ENCODE measurements at regions not wholly inside any gene's neighbourhood (a gene's known extent, or its start where the extent isn't known, plus 50 kb on each side); places are given as distances from the start of the nearest gene placed in this dataset.

DNA sequence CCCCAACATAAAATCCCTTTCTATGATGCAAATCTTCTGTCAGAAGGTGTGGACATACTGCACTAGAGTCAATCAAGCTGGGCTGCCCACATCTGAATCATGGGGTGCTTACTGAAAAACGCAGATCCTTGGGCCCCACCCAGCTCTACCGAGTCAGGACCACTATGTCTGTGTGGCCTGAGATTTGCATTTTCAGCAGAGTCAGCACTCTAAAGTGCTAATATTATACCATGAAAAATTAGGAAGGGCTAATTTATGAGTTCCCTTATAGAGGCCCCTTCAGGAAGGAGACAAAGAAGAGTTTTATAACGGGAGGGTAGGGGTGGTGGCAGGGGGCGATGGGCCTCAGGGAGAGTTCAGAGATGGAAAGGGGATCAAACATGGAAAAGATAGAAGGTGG, 163.3 kb upstream of the NABP1 start:
- no peak overlapping the region for H3K27ac Mint-ChIP-seq (ENCODE audit: unreplicated experiment)
- H3K27me3 Mint-ChIP-seq (ENCODE audit: unreplicated experiment): peaks cover 2% of the 10 kb centered on the region
- H3K4me3 Mint-ChIP-seq (ENCODE audit: unreplicated experiment): no peak overlapping the region
- H3K9me3 Mint-ChIP-seq (ENCODE audit: unreplicated experiment): peaks cover 4% of the 10 kb centered on the region
- peaks cover 19% of the 10 kb centered on the region for H3K4me1 Mint-ChIP-seq (ENCODE audit: low read depth, unreplicated experiment)
- no peak for DNase-seq
- H3K36me3 Mint-ChIP-seq (ENCODE audit: unreplicated experiment): no peaks in the 10 kb centered on the region
- TF ChIP-seq, protein P1, sequence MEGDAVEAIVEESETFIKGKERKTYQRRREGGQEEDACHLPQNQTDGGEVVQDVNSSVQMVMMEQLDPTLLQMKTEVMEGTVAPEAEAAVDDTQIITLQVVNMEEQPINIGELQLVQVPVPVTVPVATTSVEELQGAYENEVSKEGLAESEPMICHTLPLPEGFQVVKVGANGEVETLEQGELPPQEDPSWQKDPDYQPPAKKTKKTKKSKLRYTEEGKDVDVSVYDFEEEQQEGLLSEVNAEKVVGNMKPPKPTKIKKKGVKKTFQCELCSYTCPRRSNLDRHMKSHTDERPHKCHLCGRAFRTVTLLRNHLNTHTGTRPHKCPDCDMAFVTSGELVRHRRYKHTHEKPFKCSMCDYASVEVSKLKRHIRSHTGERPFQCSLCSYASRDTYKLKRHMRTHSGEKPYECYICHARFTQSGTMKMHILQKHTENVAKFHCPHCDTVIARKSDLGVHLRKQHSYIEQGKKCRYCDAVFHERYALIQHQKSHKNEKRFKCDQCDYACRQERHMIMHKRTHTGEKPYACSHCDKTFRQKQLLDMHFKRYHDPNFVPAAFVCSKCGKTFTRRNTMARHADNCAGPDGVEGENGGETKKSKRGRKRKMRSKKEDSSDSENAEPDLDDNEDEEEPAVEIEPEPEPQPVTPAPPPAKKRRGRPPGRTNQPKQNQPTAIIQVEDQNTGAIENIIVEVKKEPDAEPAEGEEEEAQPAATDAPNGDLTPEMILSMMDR (IDR thresholded peaks at IDR 0.05; ENCODE audit: partially characterized antibody, unreplicated experiment): no peak

DNA sequence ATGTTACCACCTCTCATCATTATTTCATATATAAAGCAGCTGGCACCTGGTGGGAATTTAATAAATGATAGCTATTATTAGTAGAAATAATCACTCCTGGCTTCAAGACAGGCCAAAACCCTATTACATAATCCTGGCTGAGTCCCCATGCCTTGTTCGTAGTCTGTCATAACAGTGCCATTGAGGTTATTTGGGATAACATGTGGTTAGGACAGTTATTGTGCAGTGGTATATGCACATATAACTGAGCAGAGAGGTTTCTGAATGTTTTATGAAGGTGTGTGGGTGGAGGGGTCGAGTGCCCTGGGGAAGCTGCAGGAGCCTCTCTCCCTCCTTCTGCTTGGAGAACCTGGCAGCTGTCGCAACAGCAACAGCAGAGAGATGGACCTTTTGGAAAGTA, 162.4 kb upstream of the NABP1 start:
- TF ChIP-seq, protein P1 (IDR thresholded peaks at IDR 0.05; ENCODE audit: partially characterized antibody, unreplicated experiment): no peak
- H3K4me1 Mint-ChIP-seq (ENCODE audit: low read depth, unreplicated experiment): peaks cover 19% of the 10 kb centered on the region
- peak overlapping the region; percentile 74 for H3K27ac Mint-ChIP-seq (ENCODE audit: unreplicated experiment)
- no peaks in the 10 kb centered on the region for H3K36me3 Mint-ChIP-seq (ENCODE audit: unreplicated experiment)
- H3K27me3 Mint-ChIP-seq (ENCODE audit: unreplicated experiment): peaks cover 2% of the 10 kb centered on the region
- no peak overlapping the region for H3K4me3 Mint-ChIP-seq (ENCODE audit: unreplicated experiment)
- peaks cover 4% of the 10 kb centered on the region for H3K9me3 Mint-ChIP-seq (ENCODE audit: unreplicated experiment)
- DNase-seq: no peak

DNA sequence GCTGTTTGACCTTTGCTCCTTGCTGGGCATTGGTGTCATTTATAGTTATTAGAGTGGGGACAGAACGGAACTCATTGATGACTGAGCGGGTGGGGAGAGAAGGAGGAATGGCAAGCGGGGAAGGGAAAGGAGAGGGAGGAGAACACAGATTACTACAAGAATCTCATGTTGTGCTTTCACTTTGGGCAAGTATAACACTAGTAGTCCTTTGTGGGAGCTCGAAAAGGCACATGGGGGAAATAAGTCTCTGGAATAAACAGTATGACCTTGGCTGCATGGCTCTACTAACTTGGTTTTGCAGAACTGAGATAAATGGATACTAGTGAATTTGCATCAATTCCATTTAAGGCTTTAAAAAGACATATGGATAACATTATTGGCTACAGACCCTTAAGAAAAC, 161.7 kb upstream of the NABP1 start:
- DNase-seq: no peak
- H3K9me3 Mint-ChIP-seq (ENCODE audit: unreplicated experiment): peaks cover 4% of the 10 kb centered on the region
- H3K4me1 Mint-ChIP-seq (ENCODE audit: low read depth, unreplicated experiment): peaks cover 19% of the 10 kb centered on the region
- no peak overlapping the region for H3K4me3 Mint-ChIP-seq (ENCODE audit: unreplicated experiment)
- H3K27me3 Mint-ChIP-seq (ENCODE audit: unreplicated experiment): peaks cover 2% of the 10 kb centered on the region
- H3K36me3 Mint-ChIP-seq (ENCODE audit: unreplicated experiment): no peaks in the 10 kb centered on the region
- TF ChIP-seq, protein P1 (IDR thresholded peaks at IDR 0.05; ENCODE audit: partially characterized antibody, unreplicated experiment): no peak
- H3K27ac Mint-ChIP-seq (ENCODE audit: unreplicated experiment): no peak overlapping the region

DNA sequence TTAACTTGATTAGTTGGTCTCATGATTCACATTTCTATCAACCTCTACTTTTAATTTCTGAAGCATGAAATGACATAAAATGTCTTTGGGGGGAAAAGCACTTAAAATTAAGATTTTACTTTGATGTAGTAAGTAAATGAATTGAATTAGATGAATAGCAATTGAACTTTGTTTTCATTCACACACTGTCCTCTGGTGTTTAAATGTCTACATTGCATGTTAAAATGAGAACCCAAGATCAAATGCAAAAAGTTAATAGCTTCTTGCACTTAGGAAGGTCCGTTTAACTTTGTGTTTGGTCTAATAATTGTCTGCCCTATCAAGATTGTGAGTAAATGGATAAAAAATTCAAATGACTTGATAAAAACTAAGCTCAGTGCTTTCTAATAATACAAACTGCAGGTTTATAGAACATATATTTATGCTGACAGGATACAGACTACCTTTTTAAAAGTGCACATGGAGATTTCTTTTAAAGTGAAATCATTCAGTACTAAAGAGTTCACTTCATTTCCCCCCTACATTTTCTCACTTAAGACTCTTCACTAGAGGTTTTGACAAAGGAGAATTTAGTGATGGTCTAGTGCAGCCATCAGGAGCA, 156.2 kb upstream of the NABP1 start:
- Mint-ChIP-seq H3K9me3 (ENCODE audit: unreplicated experiment) (no peaks in the 10 kb centered on the region), H3K27ac (ENCODE audit: unreplicated experiment) (no peak overlapping the region), H3K4me3 (ENCODE audit: unreplicated experiment) (no peak overlapping the region), H3K27me3 (ENCODE audit: unreplicated experiment) (no peaks in the 10 kb centered on the region), H3K36me3 (ENCODE audit: unreplicated experiment) (no peaks in the 10 kb centered on the region), H3K4me1 (ENCODE audit: low read depth, unreplicated experiment) (peaks cover 2% of the 10 kb centered on the region)
- TF ChIP-seq, protein P1 (IDR thresholded peaks at IDR 0.05; ENCODE audit: partially characterized antibody, unreplicated experiment): peak; percentile 64
- DNase-seq: no peak

DNA sequence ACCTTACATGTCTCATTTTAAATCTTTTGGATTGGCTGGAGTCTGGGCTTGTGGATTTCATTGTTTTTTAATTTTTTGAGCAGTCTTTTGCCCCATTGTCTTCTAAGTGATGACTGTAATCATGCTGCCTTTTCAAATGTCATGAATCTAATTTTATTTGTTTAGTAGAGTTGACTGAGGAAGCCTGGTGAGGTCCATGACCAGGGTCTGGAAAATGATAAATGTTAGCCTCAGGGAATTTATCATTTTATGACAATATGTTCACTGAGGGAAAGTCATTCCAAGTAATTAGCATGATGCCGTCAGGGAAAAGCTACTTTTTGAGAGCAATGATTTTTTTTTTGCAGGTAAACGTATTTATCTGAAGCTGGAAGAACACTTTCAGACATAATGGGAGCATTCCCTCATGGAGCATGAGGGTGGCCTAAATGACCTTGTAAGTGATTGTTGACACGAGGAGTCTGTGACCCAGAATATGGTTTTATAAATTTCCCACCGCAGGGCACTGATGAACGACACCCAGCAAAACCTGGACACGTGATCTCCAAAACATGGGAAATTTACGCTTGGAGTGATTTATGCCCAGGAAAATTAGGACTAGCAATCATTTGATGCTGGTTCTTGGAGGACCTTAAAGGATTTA, 155.3 kb upstream of the NABP1 start:
- no peak for DNase-seq
- peaks cover 2% of the 10 kb centered on the region for H3K4me1 Mint-ChIP-seq (ENCODE audit: low read depth, unreplicated experiment)
- no peak overlapping the region for H3K4me3 Mint-ChIP-seq (ENCODE audit: unreplicated experiment)
- no peaks in the 10 kb centered on the region for H3K27me3 Mint-ChIP-seq (ENCODE audit: unreplicated experiment)
- H3K36me3 Mint-ChIP-seq (ENCODE audit: unreplicated experiment): no peaks in the 10 kb centered on the region
- TF ChIP-seq, protein P1 (IDR thresholded peaks at IDR 0.05; ENCODE audit: partially characterized antibody, unreplicated experiment): no peak
- no peaks in the 10 kb centered on the region for H3K9me3 Mint-ChIP-seq (ENCODE audit: unreplicated experiment)
- H3K27ac Mint-ChIP-seq (ENCODE audit: unreplicated experiment): no peak overlapping the region
